Duodenal mucosa (tissue), 2 donors: ENCODE measurements at regions not wholly inside any gene's neighbourhood (a gene's known extent, or its start where the extent isn't known, plus 50 kb on each side); places are given as distances from the start of the nearest gene placed in this dataset.

Experiments
- H3K27ac ChIP-seq: one replicate; pipeline ENCODE4 v1.7.0; 2013; ENCODE audit warnings: low read depth, low read length
- H3K27me3 ChIP-seq, 2 donors: one replicate each; pipeline ENCODE4 v1.7.0; 2013; ENCODE audit warnings: low read length in 2 of 2, control low read depth in 1 of 2; ENCODE audit not compliant: insufficient read depth in 2 of 2, control insufficient read depth in 1 of 2
- H3K36me3 ChIP-seq, 2 donors: one replicate each; pipeline ENCODE4 v1.7.0; 2013; ENCODE audit warnings: low read length in 2 of 2, control low read depth in 1 of 2; ENCODE audit not compliant: insufficient read depth in 2 of 2, control insufficient read depth in 1 of 2
- H3K4me1 ChIP-seq, 2 donors: one replicate each; pipeline ENCODE4 v1.7.0; 2013; ENCODE audit warnings: low read length in 2 of 2, control low read depth in 1 of 2; ENCODE audit not compliant: insufficient read depth in 2 of 2, control insufficient read depth in 1 of 2
- H3K4me3 ChIP-seq, 2 donors: one replicate each; pipeline ENCODE4 v1.7.0; 2013; ENCODE audit warnings: low read length in 2 of 2, low read depth in 1 of 2
- H3K9ac ChIP-seq, 2 donors: one replicate each; pipeline ENCODE4 v1.7.0; 2013; ENCODE audit warnings: low read length in 2 of 2, low read depth in 1 of 2
- H3K9me3 ChIP-seq, 2 donors: one replicate each; pipeline ENCODE4 v1.7.0; 2013; ENCODE audit warnings: low read length in 2 of 2, control low read depth in 1 of 2; ENCODE audit not compliant: control insufficient read depth in 1 of 2

DNA sequence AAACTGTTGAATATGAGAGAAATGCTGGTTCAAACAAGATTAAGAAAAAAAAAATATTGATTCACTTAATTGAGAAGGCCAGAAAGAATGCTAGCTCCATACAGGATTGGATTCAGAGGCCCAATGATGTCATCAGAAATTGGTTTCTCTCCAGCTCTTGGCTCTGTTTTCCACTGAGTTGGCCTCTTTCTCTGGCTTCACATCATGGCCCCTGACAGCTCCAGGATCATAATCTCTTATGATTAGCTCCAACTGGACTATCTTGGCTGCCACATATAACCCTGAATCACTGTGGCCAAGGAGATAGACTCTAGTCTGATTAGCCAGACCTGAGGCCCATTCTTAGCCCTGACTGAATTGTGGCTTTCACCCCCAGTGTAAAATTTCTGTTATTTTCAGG lies 244.7 kb upstream of the GRAMD2B start:
- Histone ChIP-seq H3K27me3 (no peaks in the 10 kb centered on the region), H3K9ac (no peak overlapping the region), H3K4me3 (no peak overlapping the region), H3K27ac (no peak overlapping the region), H3K4me1 (no peaks in the 10 kb centered on the region), H3K36me3 (no peaks in the 10 kb centered on the region), H3K9me3 (no peaks in the 10 kb centered on the region)

DNA sequence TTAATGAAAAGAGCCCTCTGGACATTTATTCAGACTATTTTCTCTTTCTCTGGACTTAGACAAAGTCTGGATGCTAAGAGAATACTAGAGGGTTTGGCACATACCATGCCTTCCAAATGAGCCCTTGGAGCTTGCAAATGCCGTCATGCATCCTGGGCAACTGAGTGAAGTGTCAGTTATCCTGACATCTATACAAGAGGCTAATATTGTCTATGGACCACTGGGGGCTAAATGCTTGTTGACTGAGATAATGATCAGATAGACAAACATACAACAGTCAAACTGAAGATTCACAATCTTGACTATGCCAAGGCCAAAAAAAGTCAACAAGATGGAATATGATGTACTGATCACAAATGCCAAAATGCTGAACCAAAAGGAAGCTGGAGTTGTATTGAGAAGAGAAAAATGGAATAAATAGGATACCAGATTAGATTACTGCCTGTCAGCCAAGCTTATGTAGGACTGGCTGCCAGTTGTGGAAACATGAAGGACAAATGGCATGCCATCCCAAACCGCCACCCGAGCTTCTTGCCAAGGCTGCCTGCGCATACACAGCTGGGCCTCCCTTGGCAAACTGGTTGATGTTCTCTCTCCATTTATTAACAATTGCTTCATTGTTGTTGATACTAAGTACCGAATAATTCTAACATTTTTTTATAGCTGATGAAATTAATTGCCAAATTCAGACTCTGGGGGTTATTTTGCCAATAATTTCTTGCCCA lies 240.1 kb upstream of the GRAMD2B start:
- H3K9ac ChIP-seq, result no peak overlapping the region
- no peak overlapping the region for H3K4me3 ChIP-seq
- no peaks in the 10 kb centered on the region for H3K27me3 ChIP-seq
- no peaks in the 10 kb centered on the region for H3K36me3 ChIP-seq
- no peak overlapping the region for H3K27ac ChIP-seq
- no peaks in the 10 kb centered on the region for H3K9me3 ChIP-seq
- no peaks in the 10 kb centered on the region for H3K4me1 ChIP-seq

DNA sequence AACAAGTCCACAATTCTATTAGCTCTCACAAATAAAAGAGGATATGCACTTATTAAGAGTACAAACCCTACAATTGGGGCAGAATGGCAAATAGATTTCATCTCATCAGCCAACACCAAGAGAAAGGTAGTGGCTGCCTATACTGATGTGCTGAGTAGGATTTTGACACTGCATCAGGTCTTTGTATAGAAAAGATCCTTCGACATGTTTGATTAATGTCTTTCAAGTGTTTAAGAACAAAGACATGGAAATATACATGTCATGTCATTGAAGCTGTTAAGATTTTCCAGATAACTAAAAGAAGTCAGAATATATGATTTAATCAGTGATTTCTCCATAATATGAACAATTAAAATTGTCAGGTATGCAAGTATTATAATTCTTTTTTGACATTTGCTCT lies 238.7 kb upstream of the GRAMD2B start:
- Histone ChIP-seq H3K36me3 (no peaks in the 10 kb centered on the region), H3K9ac (no peak overlapping the region), H3K4me1 (no peaks in the 10 kb centered on the region), H3K9me3 (no peaks in the 10 kb centered on the region), H3K4me3 (no peak overlapping the region), H3K27me3 (no peaks in the 10 kb centered on the region), H3K27ac (no peak overlapping the region)

DNA sequence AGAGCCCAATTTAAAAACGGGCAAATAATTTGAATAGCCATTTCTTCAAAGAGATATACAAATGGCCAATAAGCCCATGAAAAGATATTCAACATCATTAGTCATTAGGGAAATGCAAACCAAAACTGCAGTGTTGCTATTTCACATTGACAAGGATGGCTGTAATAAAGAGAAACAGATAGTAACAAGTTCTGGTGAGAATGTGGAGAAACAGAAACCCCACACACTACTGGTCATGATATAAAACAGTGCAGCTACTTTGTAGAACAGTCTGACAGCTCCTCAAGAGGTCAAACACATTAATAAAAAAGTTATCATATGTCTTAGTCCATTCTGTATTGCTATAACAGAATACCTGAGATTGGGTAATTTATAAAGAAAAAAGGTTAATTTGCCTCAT lies 237.0 kb upstream of the GRAMD2B start:
- H3K9ac ChIP-seq, result no peak overlapping the region
- H3K4me3 ChIP-seq, result no peak overlapping the region
- H3K27ac ChIP-seq, result no peak overlapping the region
- H3K27me3 ChIP-seq, result no peaks in the 10 kb centered on the region
- H3K36me3 ChIP-seq, result no peaks in the 10 kb centered on the region
- H3K4me1 ChIP-seq, result no peaks in the 10 kb centered on the region
- no peaks in the 10 kb centered on the region for H3K9me3 ChIP-seq

DNA sequence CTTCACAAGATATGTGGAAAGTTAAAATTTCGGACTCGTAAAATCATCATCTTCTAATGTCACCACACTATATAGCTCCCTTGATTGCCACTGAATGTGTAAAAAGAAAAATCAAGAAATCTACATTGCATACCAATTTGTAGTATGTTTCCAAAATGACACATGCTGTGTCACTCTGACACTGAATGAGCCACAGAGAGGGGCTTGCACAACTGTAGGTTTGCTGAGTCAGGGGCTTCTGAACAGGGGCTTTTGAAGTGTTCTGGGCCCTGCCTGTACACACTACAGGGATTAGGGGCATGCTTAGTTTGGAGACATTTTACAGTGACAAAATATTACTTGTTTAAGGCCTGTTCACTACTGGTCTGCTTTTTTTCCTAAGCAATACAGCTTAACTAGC lies 234.4 kb upstream of the GRAMD2B start:
- H3K4me3 ChIP-seq, result no peak overlapping the region
- no peaks in the 10 kb centered on the region for H3K9me3 ChIP-seq
- H3K27me3 ChIP-seq, result no peaks in the 10 kb centered on the region
- no peak overlapping the region for H3K9ac ChIP-seq
- H3K27ac ChIP-seq, result no peak overlapping the region
- H3K36me3 ChIP-seq, result no peaks in the 10 kb centered on the region
- no peaks in the 10 kb centered on the region for H3K4me1 ChIP-seq

DNA sequence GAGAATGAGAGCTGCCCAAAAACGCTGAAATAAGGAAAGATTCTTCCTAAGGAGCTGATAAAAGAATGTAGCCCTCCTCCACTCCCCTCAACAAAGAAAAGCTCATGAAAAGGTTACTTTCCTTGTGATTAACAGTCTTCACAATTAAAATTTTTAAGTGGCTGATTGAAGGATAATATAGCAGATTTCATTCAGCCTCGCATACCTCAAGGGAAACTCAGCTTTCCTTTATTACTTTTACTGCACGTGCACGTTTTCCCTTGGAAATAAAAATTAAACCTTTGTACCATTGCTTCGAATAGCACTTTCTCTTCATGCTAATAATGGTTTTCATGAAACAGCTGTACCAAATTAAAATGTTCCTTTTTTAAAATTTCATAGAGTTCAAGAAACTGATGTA lies 234.0 kb upstream of the GRAMD2B start:
- Histone ChIP-seq H3K27me3 (no peaks in the 10 kb centered on the region), H3K9me3 (no peaks in the 10 kb centered on the region), H3K9ac (no peak overlapping the region), H3K4me3 (no peak overlapping the region), H3K36me3 (no peaks in the 10 kb centered on the region), H3K4me1 (no peaks in the 10 kb centered on the region), H3K27ac (no peak overlapping the region)

DNA sequence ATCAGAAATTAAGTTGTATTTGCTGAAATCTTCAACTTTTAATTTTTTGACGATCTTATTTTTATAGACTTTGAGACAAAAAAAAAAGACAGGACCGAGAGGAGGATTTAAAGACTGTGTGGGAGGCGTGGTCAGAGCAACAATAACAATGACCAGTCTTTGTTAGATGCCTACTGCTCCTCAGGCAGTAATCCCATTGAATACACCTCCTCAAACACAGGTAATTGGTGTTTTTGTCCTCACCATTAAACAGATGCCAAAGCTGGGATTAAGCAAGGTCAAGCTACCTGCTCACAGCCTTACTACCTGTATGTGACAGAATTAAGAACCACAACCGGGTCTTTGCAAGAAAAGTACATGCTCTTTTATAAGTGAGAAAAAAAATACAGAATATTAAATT lies 233.3 kb upstream of the GRAMD2B start:
- H3K4me3 ChIP-seq, result no peak overlapping the region
- H3K27me3 ChIP-seq, result no peaks in the 10 kb centered on the region
- no peak overlapping the region for H3K27ac ChIP-seq
- no peak overlapping the region for H3K9ac ChIP-seq
- H3K36me3 ChIP-seq, result no peaks in the 10 kb centered on the region
- no peaks in the 10 kb centered on the region for H3K9me3 ChIP-seq
- no peaks in the 10 kb centered on the region for H3K4me1 ChIP-seq

DNA sequence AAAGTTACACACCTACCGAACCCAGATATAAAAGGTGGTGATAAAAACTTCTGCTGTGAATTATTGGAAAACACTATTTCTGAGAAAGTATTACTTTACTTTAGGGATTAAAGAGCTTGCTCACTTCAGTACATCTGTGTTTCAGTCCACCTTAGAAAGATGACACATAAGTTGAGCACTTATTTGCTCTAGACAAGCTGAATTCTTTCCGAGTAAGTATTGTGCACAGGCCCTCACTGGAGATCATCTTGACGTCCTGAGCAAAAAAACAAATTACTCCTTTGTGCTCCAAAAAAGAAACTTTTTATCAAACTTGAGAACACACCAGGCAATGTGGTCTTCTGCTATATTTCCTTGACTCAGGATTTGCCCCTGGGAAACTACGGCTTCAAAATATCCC lies 231.0 kb upstream of the GRAMD2B start:
- no peaks in the 10 kb centered on the region for H3K36me3 ChIP-seq
- H3K9me3 ChIP-seq, result no peaks in the 10 kb centered on the region
- no peak overlapping the region for H3K27ac ChIP-seq
- H3K27me3 ChIP-seq, result no peaks in the 10 kb centered on the region
- no peak overlapping the region for H3K4me3 ChIP-seq
- H3K4me1 ChIP-seq, result no peaks in the 10 kb centered on the region
- H3K9ac ChIP-seq, result no peak overlapping the region

DNA sequence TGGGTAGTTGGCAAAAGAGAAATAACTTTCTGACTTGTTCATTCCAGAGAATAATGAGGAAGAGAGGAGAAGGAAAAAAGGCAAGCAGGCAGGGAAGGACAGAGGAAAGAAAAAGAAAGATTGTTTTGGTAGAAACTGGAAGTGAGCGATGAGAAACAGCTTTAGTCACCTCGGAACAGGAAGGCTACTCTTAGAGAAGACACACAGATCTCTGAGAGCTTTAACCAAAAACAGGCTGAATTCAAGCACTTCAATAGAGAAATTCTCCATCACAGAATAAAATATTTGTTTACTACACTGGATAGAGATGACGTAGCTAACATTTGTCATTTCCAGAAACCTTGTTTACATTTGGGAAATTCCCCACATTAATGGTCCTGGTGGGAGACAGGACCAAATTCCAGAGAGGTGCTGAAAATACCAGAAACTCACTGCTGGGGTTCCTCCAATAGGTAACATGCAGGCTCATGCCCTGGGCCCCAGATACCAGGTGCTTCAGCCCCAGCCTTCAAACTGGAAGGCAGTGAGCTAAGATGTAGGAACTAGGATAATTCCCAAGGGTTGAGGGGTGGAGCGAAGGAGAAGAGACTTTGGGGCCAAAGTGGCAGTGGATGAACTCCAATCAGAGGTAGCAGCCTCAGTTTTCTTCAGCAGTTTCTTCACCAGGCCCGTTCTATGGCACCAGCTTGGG lies 227.7 kb upstream of the GRAMD2B start:
- no peak overlapping the region for H3K9ac ChIP-seq
- H3K4me3 ChIP-seq, result no peak overlapping the region
- no peaks in the 10 kb centered on the region for H3K36me3 ChIP-seq
- H3K27me3 ChIP-seq, result no peaks in the 10 kb centered on the region
- no peaks in the 10 kb centered on the region for H3K4me1 ChIP-seq
- H3K27ac ChIP-seq, result no peak overlapping the region
- no peaks in the 10 kb centered on the region for H3K9me3 ChIP-seq

DNA sequence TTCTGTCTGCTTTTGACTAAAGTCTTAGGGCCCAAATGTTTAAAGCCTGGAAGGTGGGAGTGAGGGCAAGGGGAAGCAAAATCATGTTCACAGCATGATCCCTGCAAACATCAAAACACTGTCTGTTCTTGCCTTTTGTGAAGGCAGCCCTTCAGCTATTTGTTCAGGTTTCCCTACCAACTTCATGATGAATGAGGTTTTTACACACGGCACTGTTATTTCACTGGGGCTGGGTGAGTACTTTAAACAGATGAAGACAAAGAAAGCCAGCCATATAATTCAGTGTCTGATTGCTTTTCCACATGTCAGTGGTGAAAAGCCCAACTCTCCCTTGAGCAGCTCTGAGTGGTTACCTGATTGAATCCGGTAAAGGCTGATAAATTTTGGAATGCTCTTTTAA lies 224.7 kb upstream of the GRAMD2B start:
- H3K4me3 ChIP-seq, result no peak overlapping the region
- H3K9me3 ChIP-seq, result no peaks in the 10 kb centered on the region
- H3K4me1 ChIP-seq, result no peaks in the 10 kb centered on the region
- no peak overlapping the region for H3K27ac ChIP-seq
- H3K9ac ChIP-seq, result no peak overlapping the region
- H3K36me3 ChIP-seq, result no peaks in the 10 kb centered on the region
- no peaks in the 10 kb centered on the region for H3K27me3 ChIP-seq
